Muscle of leg (tissue), 3 donors: ENCODE measurements at regions not wholly inside any gene's neighbourhood (a gene's known extent, or its start where the extent isn't known, plus 50 kb on each side); places are given as distances from the start of the nearest gene placed in this dataset.
A peak's percentile ranks its signal among the peaks of the same experiment; 100 is the strongest.
"Not testable (repeated sequence)": the region's sequence is repeated elsewhere in the genome, so short reads cannot be mapped to it uniquely, and the experiment has no call there.

ENCODE experiments used
- DNase-seq: peaks from one replicate; pipeline ENCODE4 v3.0.0; 2013
- H3K27ac ChIP-seq: one replicate; pipeline ENCODE4 v1.5.1; 2013; ENCODE audit warnings: mild to moderate bottlenecking, low read length, control low read depth
- H3K27me3 ChIP-seq: one replicate; pipeline ENCODE4 v1.6.1; 2013; ENCODE audit warnings: low read length; ENCODE audit not compliant: control insufficient read depth, insufficient read depth
- H3K36me3 ChIP-seq: one replicate; pipeline ENCODE4 v1.6.1; 2013; ENCODE audit warnings: low read length; ENCODE audit not compliant: control insufficient read depth, insufficient read depth
- H3K4me1 ChIP-seq: one replicate; pipeline ENCODE4 v1.6.1; 2013; ENCODE audit warnings: low read length; ENCODE audit not compliant: control insufficient read depth, insufficient read depth
- H3K4me3 ChIP-seq: one replicate; pipeline ENCODE4 v1.5.1; 2013; ENCODE audit warnings: low read length, control low read depth
- H3K9me3 ChIP-seq: replicated peaks from 2 replicates; pipeline ENCODE4 v1.6.1; 2013; ENCODE audit warnings: low read depth, low read length; ENCODE audit not compliant: control insufficient read depth
- WGBS: methylation state at CpG from one replicate; pipeline ENCODE4 v1.1.5; 2013; ENCODE audit warnings: missing lambda C conversion rate; ENCODE audit not compliant: insufficient coverage; 5-methylcytosine and 5-hydroxymethylcytosine counted together

GRCh38 chr7:84883570-84883969 lies 303.3 kb downstream of the SEMA3D start:
- H3K4me3 ChIP-seq, H3K9me3 ChIP-seq, H3K27ac ChIP-seq, H3K36me3 ChIP-seq, DNase-seq, H3K27me3 ChIP-seq, H3K4me1 ChIP-seq: not testable (repeated sequence)
- WGBS, result no CpG with 5 or more reads among the region's 1 CpG

- not testable (repeated sequence) for H3K36me3 ChIP-seq, H3K4me1 ChIP-seq, H3K27ac ChIP-seq, H3K9me3 ChIP-seq, H3K4me3 ChIP-seq, H3K27me3 ChIP-seq, DNase-seq
- 97% methylated on average over 58 of the region's 60 CpGs for WGBS
These were observed 306.4 kb downstream of the SEMA3D start for GRCh38 chr7:84880326-84880997.

GRCh38 chr7:84879570-84880325 lies 307.1 kb downstream of the SEMA3D start:
- Histone ChIP-seq H3K4me3 (no peak overlapping the region), H3K27ac (no peak overlapping the region), H3K27me3 (no peaks in the 10 kb centered on the region), H3K9me3 (no peaks in the 10 kb centered on the region), H3K36me3 (no peaks in the 10 kb centered on the region), H3K4me1 (peaks cover 2% of the 10 kb centered on the region)
- DNase-seq, result peak; percentile 11
- no CpG with 5 or more reads among the region's 3 CpGs for WGBS

- Histone ChIP-seq H3K9me3 (no peaks in the 10 kb centered on the region), H3K36me3 (no peaks in the 10 kb centered on the region), H3K4me3 (no peak overlapping the region), H3K27ac (no peak overlapping the region), H3K4me1 (peaks cover 2% of the 10 kb centered on the region), H3K27me3 (no peaks in the 10 kb centered on the region)
- WGBS, result no CpG with 5 or more reads among the region's 1 CpG
- DNase-seq, result peak; percentile 5
These were observed 308.8 kb downstream of the SEMA3D start for GRCh38 chr7:84877943-84878570.

GRCh38 chr7:84876061-84876821 lies 310.6 kb downstream of the SEMA3D start:
- no peak overlapping the region for H3K27ac ChIP-seq
- H3K27me3 ChIP-seq, result no peaks in the 10 kb centered on the region
- no peak overlapping the region for H3K4me3 ChIP-seq
- WGBS, result 94% methylated on average over 14 of the region's 16 CpGs
- peak; percentile 48 for DNase-seq
- H3K9me3 ChIP-seq, result no peaks in the 10 kb centered on the region
- H3K4me1 ChIP-seq, result peaks cover 2% of the 10 kb centered on the region
- no peaks in the 10 kb centered on the region for H3K36me3 ChIP-seq

- Histone ChIP-seq H3K27me3 (no peaks in the 10 kb centered on the region), H3K4me3 (no peak overlapping the region), H3K4me1 (no peaks in the 10 kb centered on the region), H3K9me3 (no peaks in the 10 kb centered on the region), H3K27ac (no peak overlapping the region), H3K36me3 (no peaks in the 10 kb centered on the region)
- 91% methylated on average over 1 of the region's 1 CpG for WGBS
- no peak for DNase-seq
These were observed 321.3 kb downstream of the SEMA3D start for GRCh38 chr7:84865560-84865959.

GRCh38 chr7:84857336-84857735 lies 329.5 kb downstream of the SEMA3D start:
- no peak for DNase-seq
- no peaks in the 10 kb centered on the region for H3K4me1 ChIP-seq
- H3K4me3 ChIP-seq, result no peak overlapping the region
- no peak overlapping the region for H3K27ac ChIP-seq
- H3K36me3 ChIP-seq, result no peaks in the 10 kb centered on the region
- WGBS, result no CpG with 5 or more reads among the region's 3 CpGs
- no peaks in the 10 kb centered on the region for H3K27me3 ChIP-seq
- H3K9me3 ChIP-seq, result peaks cover 3% of the 10 kb centered on the region

- H3K4me3 ChIP-seq, result no peak overlapping the region
- peaks cover 3% of the 10 kb centered on the region for H3K9me3 ChIP-seq
- H3K27ac ChIP-seq, result no peak overlapping the region
- H3K4me1 ChIP-seq, result no peaks in the 10 kb centered on the region
- no peaks in the 10 kb centered on the region for H3K36me3 ChIP-seq
- H3K27me3 ChIP-seq, result no peaks in the 10 kb centered on the region
- DNase-seq, result no peak
These were observed 331.1 kb downstream of the SEMA3D start for GRCh38 chr7:84855758-84856157.

GRCh38 chr7:84848974-84849372 lies 337.9 kb downstream of the SEMA3D start:
- H3K4me1 ChIP-seq, H3K27ac ChIP-seq, DNase-seq, H3K9me3 ChIP-seq, H3K27me3 ChIP-seq, H3K36me3 ChIP-seq, H3K4me3 ChIP-seq: not testable (repeated sequence)
